ENCODE measurements at regions not wholly inside any gene's neighbourhood (a gene's known extent, or its start where the extent isn't known, plus 50 kb on each side); places are given as distances from the start of the nearest gene placed in this dataset.

DNA sequence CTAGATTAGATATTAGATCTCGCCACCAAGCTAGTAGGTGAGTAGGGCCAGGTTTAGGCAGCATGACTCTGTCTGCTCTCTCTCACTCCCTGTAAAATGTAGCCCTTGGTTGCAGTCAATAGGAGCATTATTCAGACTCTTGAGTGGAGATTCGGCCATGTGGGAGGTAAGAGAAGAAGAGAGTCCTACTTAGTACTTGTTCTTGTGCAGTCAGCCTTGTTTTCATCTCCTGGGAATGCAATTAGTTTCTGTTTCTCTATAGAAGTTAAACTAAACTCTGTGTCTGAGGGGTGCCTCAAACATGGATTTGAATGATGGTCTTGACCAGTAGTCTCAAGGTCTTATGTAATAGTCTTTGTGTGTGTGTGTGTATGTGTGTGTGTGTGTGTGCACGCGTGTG lies 229.5 kb upstream of the DPH6 start (continued):
- TF ChIP-seq TBP (optimal IDR thresholded peaks at IDR 0.05; ENCODE audit: low read depth, low read length): no peak
- TF ChIP-seq NFYB (IDR thresholded peaks at IDR 0.05; ENCODE audit: extremely low read depth, insufficient read length): no peak
- no peak for TF ChIP-seq TARDBP (IDR thresholded peaks at IDR 0.05)
- TF ChIP-seq HNRNPK (IDR thresholded peaks at IDR 0.05; ENCODE audit: low read depth, low read length, poor library complexity, severe bottlenecking): no peak
- TF ChIP-seq ZNF644 (tag; IDR thresholded peaks at IDR 0.05; ENCODE audit: low read depth): no peak
- TF ChIP-seq ZNF551 (CRISPR knock-in tag; IDR thresholded peaks at IDR 0.05): no peak

DNA sequence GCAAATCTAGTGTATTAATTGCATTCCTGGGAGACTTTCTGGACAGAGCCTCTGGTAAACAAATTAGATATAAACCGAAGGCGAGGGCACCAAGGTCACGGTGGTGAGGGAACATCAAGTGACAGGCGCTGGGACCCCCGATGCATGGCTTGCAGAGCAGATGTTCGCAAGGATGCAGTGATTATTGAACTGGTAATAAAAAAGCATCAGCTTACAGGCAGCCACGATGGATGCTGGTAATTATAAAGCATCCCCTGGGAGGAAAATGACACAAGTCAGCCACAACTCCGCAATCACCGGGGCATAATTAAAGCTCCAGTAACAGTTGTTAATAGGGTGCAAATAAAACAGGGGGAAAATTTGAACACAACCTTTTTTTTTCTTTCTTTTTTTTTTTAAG lies 231.1 kb upstream of the DPH6 start:
- FAIRE-seq: no peak
- H3K4me1 ChIP-seq (replicated peaks in 1 of 2; ENCODE audit: control insufficient read depth in 2 of 2, insufficient read depth in 2 of 2, low read length in 2 of 2): no peaks in the 10 kb centered on the region
- no peak overlapping the region for H3K4me3 ChIP-seq
- WGBS (ENCODE audit: insufficient coverage, low coverage, missing lambda C conversion rate): 2% methylated on average over 9 of the region's 9 CpGs
- intact Hi-C loops (cut with micrococcal nuclease) (no loop called here), in situ Hi-C loops (cut with MboI) (no loop called here)
- BruUV-seq (replicated peaks): no TSS peak
- H3K27me3 ChIP-seq (ENCODE audit: control insufficient read depth in 2 of 2, insufficient read depth in 2 of 2, low read length in 2 of 2): peaks cover 0 to 3% of the 10 kb centered on the region in 2 experiments; a peak in 2 of 5 replicates
- H3K9me3 ChIP-seq (replicated peaks; ENCODE audit: control insufficient read depth, insufficient read depth, low read depth, low read length): no peaks in the 10 kb centered on the region
- no peak overlapping the region for H3K4me2 ChIP-seq (ENCODE audit: insufficient read depth, low read length)
- ChIA-PET CTCF (ENCODE audit: low intra/inter-chr PET ratio) (no interaction called here), POLR2A (no interaction called here)
- no peaks in the 10 kb centered on the region for H4K20me1 ChIP-seq (replicated peaks; ENCODE audit: control insufficient read depth, insufficient read depth, low read length)
- H3K9ac ChIP-seq (ENCODE audit: insufficient read depth in 1 of 2, low read depth in 2 of 2, low read length in 2 of 2): no peak overlapping the region
- TF ChIP-seq, protein P1, sequence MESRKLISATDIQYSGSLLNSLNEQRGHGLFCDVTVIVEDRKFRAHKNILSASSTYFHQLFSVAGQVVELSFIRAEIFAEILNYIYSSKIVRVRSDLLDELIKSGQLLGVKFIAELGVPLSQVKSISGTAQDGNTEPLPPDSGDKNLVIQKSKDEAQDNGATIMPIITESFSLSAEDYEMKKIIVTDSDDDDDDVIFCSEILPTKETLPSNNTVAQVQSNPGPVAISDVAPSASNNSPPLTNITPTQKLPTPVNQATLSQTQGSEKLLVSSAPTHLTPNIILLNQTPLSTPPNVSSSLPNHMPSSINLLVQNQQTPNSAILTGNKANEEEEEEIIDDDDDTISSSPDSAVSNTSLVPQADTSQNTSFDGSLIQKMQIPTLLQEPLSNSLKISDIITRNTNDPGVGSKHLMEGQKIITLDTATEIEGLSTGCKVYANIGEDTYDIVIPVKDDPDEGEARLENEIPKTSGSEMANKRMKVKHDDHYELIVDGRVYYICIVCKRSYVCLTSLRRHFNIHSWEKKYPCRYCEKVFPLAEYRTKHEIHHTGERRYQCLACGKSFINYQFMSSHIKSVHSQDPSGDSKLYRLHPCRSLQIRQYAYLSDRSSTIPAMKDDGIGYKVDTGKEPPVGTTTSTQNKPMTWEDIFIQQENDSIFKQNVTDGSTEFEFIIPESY (CRISPR knock-in tag; IDR thresholded peaks at IDR 0.05): no peak
- no peak for TF ChIP-seq DPF2 (IDR thresholded peaks at IDR 0.05)
- TF ChIP-seq GATAD2B (IDR thresholded peaks at IDR 0.05; ENCODE audit: borderline replicate concordance): no peak
- TF ChIP-seq SRSF3 (IDR thresholded peaks at IDR 0.05; ENCODE audit: insufficient read depth, low read length): no peak
- no peak for ATAC-seq
- H3K9me1 ChIP-seq (ENCODE audit: control insufficient read depth, insufficient read depth, low read length): no peaks in the 10 kb centered on the region
- no peaks in the 10 kb centered on the region for H3K79me2 ChIP-seq (ENCODE audit: control insufficient read depth, insufficient read depth, low read length)
- H3K36me3 ChIP-seq (ENCODE audit: control insufficient read depth, insufficient read depth, low read length): no peaks in the 10 kb centered on the region
- H2AFZ ChIP-seq (ENCODE audit: low read depth, low read length): no peak overlapping the region
- no peak for DNase-seq (ENCODE audit: extremely low read depth in 1 of 4, low spot score in 3 of 4)
- no peak overlapping the region for H3K27ac ChIP-seq (ENCODE audit: extremely low read depth, low read depth, low read length)
